ENCODE measurements at regions not wholly inside any gene's neighbourhood (a gene's known extent, or its start where the extent isn't known, plus 50 kb on each side); places are given as distances from the start of the nearest gene placed in this dataset.

DNA sequence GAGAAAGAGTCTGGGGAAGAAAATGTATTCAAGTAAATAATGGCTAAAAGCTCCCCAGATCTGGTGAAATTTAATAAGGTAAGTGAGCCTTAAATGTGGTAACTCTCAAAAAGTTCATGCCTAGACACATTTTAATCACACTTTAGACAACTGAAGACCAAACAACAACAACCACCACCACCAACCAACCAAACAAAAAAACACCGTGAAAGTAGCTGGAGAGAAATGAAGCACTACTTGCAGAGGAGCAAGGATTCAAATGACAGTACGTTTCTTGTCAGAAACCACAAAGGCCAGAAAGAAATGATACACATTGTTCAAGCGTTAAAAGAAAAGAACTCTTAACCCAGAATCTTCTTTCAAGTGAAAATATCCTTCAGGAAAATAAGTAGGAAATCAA lies 208.3 kb downstream of the MYRFL start:
- TF ChIP-seq, protein P1, sequence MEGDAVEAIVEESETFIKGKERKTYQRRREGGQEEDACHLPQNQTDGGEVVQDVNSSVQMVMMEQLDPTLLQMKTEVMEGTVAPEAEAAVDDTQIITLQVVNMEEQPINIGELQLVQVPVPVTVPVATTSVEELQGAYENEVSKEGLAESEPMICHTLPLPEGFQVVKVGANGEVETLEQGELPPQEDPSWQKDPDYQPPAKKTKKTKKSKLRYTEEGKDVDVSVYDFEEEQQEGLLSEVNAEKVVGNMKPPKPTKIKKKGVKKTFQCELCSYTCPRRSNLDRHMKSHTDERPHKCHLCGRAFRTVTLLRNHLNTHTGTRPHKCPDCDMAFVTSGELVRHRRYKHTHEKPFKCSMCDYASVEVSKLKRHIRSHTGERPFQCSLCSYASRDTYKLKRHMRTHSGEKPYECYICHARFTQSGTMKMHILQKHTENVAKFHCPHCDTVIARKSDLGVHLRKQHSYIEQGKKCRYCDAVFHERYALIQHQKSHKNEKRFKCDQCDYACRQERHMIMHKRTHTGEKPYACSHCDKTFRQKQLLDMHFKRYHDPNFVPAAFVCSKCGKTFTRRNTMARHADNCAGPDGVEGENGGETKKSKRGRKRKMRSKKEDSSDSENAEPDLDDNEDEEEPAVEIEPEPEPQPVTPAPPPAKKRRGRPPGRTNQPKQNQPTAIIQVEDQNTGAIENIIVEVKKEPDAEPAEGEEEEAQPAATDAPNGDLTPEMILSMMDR (IDR thresholded peaks at IDR 0.05) = no peak
- TF ChIP-seq POLR2A (IDR thresholded peaks at IDR 0.05) (no peak), POLR2AphosphoS5 (IDR thresholded peaks at IDR 0.05) (no peak)

Data from breast epithelium (tissue), 3 donors.